IMR-90 (cell line): ENCODE measurements at regions not wholly inside any gene's neighbourhood (a gene's known extent, or its start where the extent isn't known, plus 50 kb on each side); places are given as distances from the start of the nearest gene placed in this dataset.

Source experiments
- ATAC-seq: fragments of 200-7000 bp; cut with Tn5 transposase; 2 replicates; pipeline ENCODE4 v1.9.1; 2020; ENCODE audit warnings: low read depth, mild to moderate bottlenecking, moderate library complexity
- BruUV-seq: library from RNA; stranded (reverse); fragments of 400-500 nt; replicated peaks from 2 replicates; lab custom pipeline; 2021; lab: Mats Ljungman, UMichigan
- CTCF ChIA-PET: fragments of 300-600 bp; formaldehyde crosslinking; extraction: SDS; loops from one replicate; lab custom pipeline; 2021; ENCODE audit warnings: antibody characterized with exemption; lab: Yijun Ruan, JAX
- POLR2A ChIA-PET: fragments of 300-600 bp; sonication (Branson Sonifier 250); formaldehyde crosslinking; loops from one replicate; lab custom pipeline; 2022; ENCODE audit warnings: antibody characterized with exemption; ENCODE audit not compliant: unreplicated experiment; lab: Charles Lee
- DNase-seq: peaks from one replicate; pipeline ENCODE4 v3.0.0; 2013
- H2AFZ ChIP-seq: replicated peaks from 2 replicates; pipeline ENCODE3; 2013; ENCODE audit warnings: low read length, mild to moderate bottlenecking; ENCODE audit not compliant: poor library complexity
- H2AK5ac ChIP-seq: 2 replicates; pipeline ENCODE4 v1.6.1; 2013; ENCODE audit warnings: low read depth, low read length, inconsistent platforms
- H2AK9ac ChIP-seq: replicated peaks from 2 replicates; pipeline ENCODE3; 2013; ENCODE audit warnings: mild to moderate bottlenecking, low read depth, low read length, moderate library complexity; ENCODE audit not compliant: poor library complexity
- H2BK120ac ChIP-seq: 2 replicates; pipeline ENCODE4 v1.6.1; 2013; ENCODE audit warnings: low read depth, low read length, inconsistent platforms
- H2BK15ac ChIP-seq: 3 replicates; pipeline ENCODE4 v1.6.1; 2013; ENCODE audit warnings: low read depth, low read length, inconsistent platforms
- H2BK20ac ChIP-seq: 2 replicates; pipeline ENCODE4 v1.6.1; 2013; ENCODE audit warnings: low read depth, mild to moderate bottlenecking, inconsistent platforms, low read length, moderate library complexity
- H2BK5ac ChIP-seq: 2 replicates; pipeline ENCODE4 v1.6.1; 2013; ENCODE audit warnings: mild to moderate bottlenecking, low read depth, low read length, inconsistent platforms; ENCODE audit not compliant: poor library complexity, severe bottlenecking
- H3K14ac ChIP-seq: replicated peaks from 2 replicates; pipeline ENCODE4 v1.6.1; 2013; ENCODE audit warnings: low read depth, low read length, inconsistent platforms
- H3K18ac ChIP-seq: 2 replicates; pipeline ENCODE4 v1.6.1; 2013; ENCODE audit warnings: low read depth, low read length, control low read depth
- H3K23ac ChIP-seq: 2 replicates; pipeline ENCODE4 v1.6.1; 2013; ENCODE audit warnings: low read depth, low read length, inconsistent platforms
- H3K27ac ChIP-seq: 2 replicates; pipeline ENCODE4 v1.5.1; 2013; ENCODE audit warnings: mild to moderate bottlenecking, control low read depth, low read length; ENCODE audit not compliant: insufficient read depth
- H3K27me3 ChIP-seq: 2 replicates; pipeline ENCODE4 v1.6.1; 2013; ENCODE audit warnings: low read length; ENCODE audit not compliant: control insufficient read depth, insufficient read depth
- H3K36me3 ChIP-seq: 2 replicates; pipeline ENCODE4 v1.6.1; 2013; ENCODE audit warnings: low read length, mixed read lengths; ENCODE audit not compliant: control insufficient read depth, insufficient read depth
- H3K4ac ChIP-seq: 2 replicates; pipeline ENCODE4 v1.6.1; 2013; ENCODE audit warnings: low read depth, low read length, inconsistent platforms
- H3K4me1 ChIP-seq: 2 replicates; pipeline ENCODE4 v1.6.1; 2013; ENCODE audit warnings: low read length, mixed read lengths; ENCODE audit not compliant: control insufficient read depth, insufficient read depth
- H3K4me2 ChIP-seq: 2 replicates; pipeline ENCODE4 v1.6.1; 2013; ENCODE audit warnings: low read depth, mild to moderate bottlenecking, control low read depth, low read length, moderate library complexity
- H3K4me3 ChIP-seq: 2 replicates; pipeline ENCODE4 v1.5.1; 2013; ENCODE audit warnings: low read depth, mild to moderate bottlenecking, control low read depth, low read length, moderate library complexity; ENCODE audit not compliant: insufficient read depth
- H3K56ac ChIP-seq: 2 replicates; pipeline ENCODE4 v1.6.1; 2013; ENCODE audit warnings: low read length, inconsistent platforms; ENCODE audit not compliant: insufficient read depth; ENCODE audit errors: extremely low read depth
- H3K79me1 ChIP-seq, 2 experiments: 2 replicates each; pipeline ENCODE4 v1.6.1; 2013; ENCODE audit warnings: low read length in 2 of 2, inconsistent platforms in 1 of 2, low read depth in 1 of 2
- H3K9ac ChIP-seq: 2 replicates; pipeline ENCODE4 v1.6.1; 2013; ENCODE audit warnings: low read depth, low read length, control low read depth
- H3K9me1 ChIP-seq: 2 replicates; pipeline ENCODE4 v1.6.1; 2013; ENCODE audit warnings: low read length, inconsistent platforms; ENCODE audit not compliant: insufficient read depth
- H3K9me3 ChIP-seq: 2 replicates; pipeline ENCODE4 v1.6.1; 2013; ENCODE audit warnings: low read length; ENCODE audit not compliant: control insufficient read depth, insufficient read depth
- H4K20me1 ChIP-seq: 2 replicates; pipeline ENCODE4 v1.6.1; 2013; ENCODE audit warnings: low read length, inconsistent platforms; ENCODE audit not compliant: insufficient read depth
- H4K5ac ChIP-seq: 2 replicates; pipeline ENCODE4 v1.6.1; 2013; ENCODE audit warnings: mild to moderate bottlenecking, low read depth, low read length, control low read depth
- H4K8ac ChIP-seq, 2 experiments: 2 replicates each; pipeline ENCODE4 v1.6.1; 2013; ENCODE audit warnings: low read depth in 2 of 2, low read length in 2 of 2, control low read depth in 1 of 2, inconsistent platforms in 1 of 2
- H4K91ac ChIP-seq: 2 replicates; pipeline ENCODE4 v1.6.1; 2013; ENCODE audit warnings: low read depth, low read length, inconsistent platforms; ENCODE audit not compliant: insufficient read depth
- CEBPB ChIP-seq: IDR thresholded peaks from 2 replicates; pipeline ENCODE4 v1.6.1; 2012; ENCODE audit warnings: low read depth, low read length, improper control_type of control experiment
- MAZ ChIP-seq: IDR thresholded peaks from 2 replicates; pipeline ENCODE4 v1.6.1; 2012; ENCODE audit warnings: low read depth, mild to moderate bottlenecking, low read length, improper control_type of control experiment, moderate library complexity, borderline replicate concordance
- POLR2A ChIP-seq: IDR thresholded peaks from 2 replicates; pipeline ENCODE4 v1.6.1; 2012; ENCODE audit warnings: mild to moderate bottlenecking, low read depth, low read length
- WGBS, 2 experiments: methylation state at CpG; one replicate each; pipeline versions ENCODE4 v1.1.5 to v1.1.7; 2013; ENCODE audit warnings: missing lambda C conversion rate in 2 of 2; ENCODE audit not compliant: insufficient read length in 1 of 2; ENCODE audit errors: extremely low coverage in 2 of 2; 5-methylcytosine and 5-hydroxymethylcytosine counted together
- dilution Hi-C: fragments of 300-500 bp; cut with HindIII; formaldehyde crosslinking; loops from one replicate; pipeline ENCODE4 v1.14.3; 2018; ENCODE audit warnings: low sequenced_read_pairs; ENCODE audit not compliant: unreplicated experiment
- in situ Hi-C: fragments of 300-500 bp; cut with MboI; formaldehyde crosslinking; loops from 3 replicates; pipeline ENCODE4 v1.14.3; 2019; ENCODE audit warnings: low sequenced_read_pairs, inconsistent platforms, mixed read lengths
- intact Hi-C: fragments of 100-400 bp; cut with micrococcal nuclease; formaldehyde crosslinking; loops from 2 replicates; pipeline ENCODE4 v1.10.0; 2022

DNA sequence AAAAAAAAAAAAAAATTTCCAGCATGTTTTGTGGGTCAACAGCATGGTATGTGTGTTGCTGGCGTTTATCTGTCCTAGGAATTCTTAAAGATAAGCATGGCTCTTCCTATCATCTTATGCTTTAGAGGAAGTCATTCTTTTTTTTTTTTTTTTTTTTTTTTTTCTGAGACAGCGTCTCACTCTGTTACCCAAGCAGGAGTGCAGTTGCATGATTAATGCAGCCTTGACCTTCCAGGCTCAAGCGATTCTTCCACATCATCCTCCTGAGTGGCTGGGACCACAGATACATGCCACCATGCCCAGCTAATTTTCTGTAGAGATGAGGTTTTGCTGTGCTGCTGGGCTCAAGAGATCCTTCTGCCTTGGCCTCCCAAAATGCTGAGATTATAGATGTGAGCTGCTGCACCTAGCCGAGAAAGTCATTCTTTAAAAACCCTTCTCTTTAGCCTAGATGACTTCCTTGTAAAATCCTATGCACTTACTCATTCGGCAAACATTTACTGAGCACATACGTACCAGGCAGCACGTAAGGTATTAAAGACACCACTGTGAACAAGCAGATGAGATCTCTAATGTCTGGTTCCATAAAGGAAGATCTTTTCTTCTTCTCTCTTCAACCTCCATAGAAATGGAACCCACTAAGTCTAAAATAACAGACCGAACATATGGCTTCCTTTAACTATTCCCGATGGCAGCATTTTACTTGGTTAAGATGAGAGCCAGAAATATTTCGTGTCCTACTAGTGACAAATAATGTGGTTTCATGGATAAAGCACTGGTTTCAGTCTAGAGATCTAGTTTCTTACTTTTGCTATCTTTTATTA, 122.4 kb downstream of the RIN2 start:
- H3K56ac ChIP-seq = peak overlapping the region; percentile 86
- H3K9ac ChIP-seq = peak overlapping the region; percentile 81
- peaks cover 28% of the 10 kb centered on the region for H3K4me1 ChIP-seq
- H2AK5ac ChIP-seq = peak overlapping the region; percentile 49
- H3K4me3 ChIP-seq = peak overlapping the region; percentile 5; the same call in 1 of the 2 replicates
- H2AK9ac ChIP-seq = peak overlapping the region; percentile 74
- H3K9me3 ChIP-seq = no peaks in the 10 kb centered on the region
- peak overlapping the region; percentile 98 for H2BK5ac ChIP-seq
- peak overlapping the region; percentile 71 for H2AFZ ChIP-seq
- intact Hi-C loops (no loop called here), dilution Hi-C loops (no loop called here), in situ Hi-C loops (loop anchor here (5.0 to 10.0 kb wide), 2 partner anchors 63 to 186 kb away; no protein-coding TSS in a partner anchor)
- H3K14ac ChIP-seq = peak overlapping the region; percentile 93
- H3K18ac ChIP-seq = peak overlapping the region; percentile 97
- peaks cover 24% of the 10 kb centered on the region for H3K9me1 ChIP-seq
- H3K79me1 ChIP-seq = peaks cover 11 to 60% of the 10 kb centered on the region in 2 experiments
- peak overlapping the region; percentile 88 for H3K4me2 ChIP-seq
- POLR2A ChIA-PET = no interaction called here
- ATAC-seq (peak; percentile 63), DNase-seq (peak; percentile 89)
- no peaks in the 10 kb centered on the region for H3K27me3 ChIP-seq
- H3K4ac ChIP-seq = peak overlapping the region; percentile 94
- WGBS, 2 experiments = 0% methylated on average over 1 of the region's 10 CpGs; no CpG with 5 or more reads in 1 of the 2 experiments
- H3K23ac ChIP-seq = peak overlapping the region; percentile 97
- H3K36me3 ChIP-seq = no peaks in the 10 kb centered on the region; the same call in 1 of the 2 replicates
- peak overlapping the region; percentile 89 for H4K5ac ChIP-seq
- peak overlapping the region; percentile 98 for H2BK120ac ChIP-seq
- TF ChIP-seq CEBPB (peak; percentile 66), MAZ (no peak), POLR2A (peak; percentile 51; the same call in 1 of the 2 replicates)
- peak overlapping the region; percentile 100 for H3K27ac ChIP-seq
- no TSS peak for BruUV-seq
- H4K8ac ChIP-seq = peak overlapping the region; percentile 84 to 94
- peak overlapping the region; percentile 95 for H2BK20ac ChIP-seq
- peak overlapping the region; percentile 98 for H2BK15ac ChIP-seq
- H4K20me1 ChIP-seq = no peaks in the 10 kb centered on the region; the same call in 1 of the 2 replicates
- CTCF ChIA-PET = no interaction called here
- H4K91ac ChIP-seq = peak overlapping the region; percentile 98
